ENCODE measurements at regions not wholly inside any gene's neighbourhood (a gene's known extent, or its start where the extent isn't known, plus 50 kb on each side); places are given as distances from the start of the nearest gene placed in this dataset.

DNA sequence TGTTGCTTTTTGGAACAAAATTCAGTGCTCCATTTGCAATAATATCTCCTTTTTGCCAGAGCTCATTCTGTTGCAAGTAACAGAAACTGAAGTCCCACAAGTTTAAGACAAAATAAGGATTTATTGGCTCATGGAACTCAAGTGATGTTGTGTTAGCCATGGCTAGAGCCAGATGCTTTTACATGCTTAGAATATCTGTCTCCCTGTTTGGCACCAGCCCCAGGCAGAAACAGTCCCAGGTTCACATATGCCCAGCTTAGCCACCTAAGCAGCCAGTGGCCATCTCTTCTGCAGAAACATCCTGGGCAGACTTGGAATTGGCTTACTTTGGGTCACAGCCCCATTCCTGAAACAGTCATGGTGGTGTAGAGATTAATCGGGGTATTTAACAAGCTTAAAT is 540.9 kb upstream of the SGCD start:
- no peak for TF ChIP-seq POLR2AphosphoS5 (IDR thresholded peaks at IDR 0.05; ENCODE audit: low read depth, low read length)
- TF ChIP-seq SIN3A (IDR thresholded peaks at IDR 0.05; ENCODE audit: borderline replicate concordance, insufficient read depth, low read length): no peak
- TF ChIP-seq TAF1 (IDR thresholded peaks at IDR 0.05; ENCODE audit: borderline replicate concordance, insufficient read depth, low read length): no peak
- TF ChIP-seq, protein P1, sequence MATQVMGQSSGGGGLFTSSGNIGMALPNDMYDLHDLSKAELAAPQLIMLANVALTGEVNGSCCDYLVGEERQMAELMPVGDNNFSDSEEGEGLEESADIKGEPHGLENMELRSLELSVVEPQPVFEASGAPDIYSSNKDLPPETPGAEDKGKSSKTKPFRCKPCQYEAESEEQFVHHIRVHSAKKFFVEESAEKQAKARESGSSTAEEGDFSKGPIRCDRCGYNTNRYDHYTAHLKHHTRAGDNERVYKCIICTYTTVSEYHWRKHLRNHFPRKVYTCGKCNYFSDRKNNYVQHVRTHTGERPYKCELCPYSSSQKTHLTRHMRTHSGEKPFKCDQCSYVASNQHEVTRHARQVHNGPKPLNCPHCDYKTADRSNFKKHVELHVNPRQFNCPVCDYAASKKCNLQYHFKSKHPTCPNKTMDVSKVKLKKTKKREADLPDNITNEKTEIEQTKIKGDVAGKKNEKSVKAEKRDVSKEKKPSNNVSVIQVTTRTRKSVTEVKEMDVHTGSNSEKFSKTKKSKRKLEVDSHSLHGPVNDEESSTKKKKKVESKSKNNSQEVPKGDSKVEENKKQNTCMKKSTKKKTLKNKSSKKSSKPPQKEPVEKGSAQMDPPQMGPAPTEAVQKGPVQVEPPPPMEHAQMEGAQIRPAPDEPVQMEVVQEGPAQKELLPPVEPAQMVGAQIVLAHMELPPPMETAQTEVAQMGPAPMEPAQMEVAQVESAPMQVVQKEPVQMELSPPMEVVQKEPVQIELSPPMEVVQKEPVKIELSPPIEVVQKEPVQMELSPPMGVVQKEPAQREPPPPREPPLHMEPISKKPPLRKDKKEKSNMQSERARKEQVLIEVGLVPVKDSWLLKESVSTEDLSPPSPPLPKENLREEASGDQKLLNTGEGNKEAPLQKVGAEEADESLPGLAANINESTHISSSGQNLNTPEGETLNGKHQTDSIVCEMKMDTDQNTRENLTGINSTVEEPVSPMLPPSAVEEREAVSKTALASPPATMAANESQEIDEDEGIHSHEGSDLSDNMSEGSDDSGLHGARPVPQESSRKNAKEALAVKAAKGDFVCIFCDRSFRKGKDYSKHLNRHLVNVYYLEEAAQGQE (IDR thresholded peaks at IDR 0.05; ENCODE audit: insufficient read depth in 1 of 2, low read depth in 2 of 2, low read length in 2 of 2): no peak
